Neural progenitor cell (in vitro differentiated cells): ENCODE measurements at regions not wholly inside any gene's neighbourhood (a gene's known extent, or its start where the extent isn't known, plus 50 kb on each side); places are given as distances from the start of the nearest gene placed in this dataset.
A peak's percentile ranks its signal among the peaks of the same experiment; 100 is the strongest.

ENCODE experiments used
- DNase-seq: peaks from one replicate; pipeline ENCODE4 v3.0.0-alpha.2; 2016; ENCODE audit warnings: low spot score
- H2AFZ ChIP-seq: fragments of 200-600 bp; sonication (generic); replicated peaks from 2 replicates; pipeline ENCODE4 v1.6.1; 2016; ENCODE audit warnings: antibody characterized with exemption
- H3F3A ChIP-seq: fragments of 200-600 bp; sonication (generic); 2 replicates; pipeline ENCODE4 v1.6.1; 2016; ENCODE audit warnings: antibody characterized with exemption, low read depth
- H3K27ac ChIP-seq: fragments of 200-600 bp; sonication (generic); 2 replicates; pipeline ENCODE4 v1.5.1; 2016; ENCODE audit warnings: mild to moderate bottlenecking
- H3K27me3 ChIP-seq: fragments of 200-600 bp; sonication (generic); 2 replicates; pipeline ENCODE4 v1.6.1; 2016; ENCODE audit warnings: mild to moderate bottlenecking, moderate library complexity
- H3K36me3 ChIP-seq: fragments of 200-600 bp; sonication (generic); 2 replicates; pipeline ENCODE4 v1.5.1; 2016
- H3K4me1 ChIP-seq: fragments of 200-600 bp; sonication (generic); 2 replicates; pipeline ENCODE4 v1.6.1; 2016; ENCODE audit warnings: mixed run types
- H3K4me2 ChIP-seq: fragments of 200-600 bp; sonication (generic); 2 replicates; pipeline ENCODE4 v1.6.1; 2016
- H3K4me3 ChIP-seq: fragments of 200-600 bp; sonication (generic); 2 replicates; pipeline ENCODE4 v1.5.1; 2016
- H3K79me2 ChIP-seq: fragments of 200-600 bp; sonication (generic); 2 replicates; pipeline ENCODE4 v1.6.1; 2016; ENCODE audit warnings: low read depth
- H3K9ac ChIP-seq: fragments of 200-600 bp; sonication (generic); 2 replicates; pipeline ENCODE4 v1.6.1; 2016
- H3K9me3 ChIP-seq: fragments of 200-600 bp; sonication (generic); 2 replicates; pipeline ENCODE4 v1.5.1; 2016; ENCODE audit warnings: low read depth
- H4K20me1 ChIP-seq: fragments of 200-600 bp; sonication (generic); 2 replicates; pipeline ENCODE4 v1.6.1; 2016; ENCODE audit warnings: low read depth
- H3K27ac Mint-ChIP-seq: 3 replicates; pipeline ENCODE4 v1.8.0; 2021; ENCODE audit warnings: mixed read lengths
- H3K27me3 Mint-ChIP-seq: 2 replicates; pipeline ENCODE4 v1.8.0; 2022; ENCODE audit warnings: low read depth, mild to moderate bottlenecking, inconsistent platforms, moderate library complexity, mixed read lengths; ENCODE audit not compliant: insufficient read depth
- H3K36me3 Mint-ChIP-seq: 3 replicates; pipeline ENCODE4 v1.8.0; 2021; ENCODE audit warnings: mixed read lengths
- H3K4me1 Mint-ChIP-seq: 3 replicates; pipeline ENCODE4 v1.8.0; 2021; ENCODE audit warnings: mixed read lengths
- H3K4me3 Mint-ChIP-seq: 3 replicates; pipeline ENCODE4 v1.8.0; 2021; ENCODE audit warnings: mild to moderate bottlenecking, moderate library complexity, mixed read lengths
- H3K9me3 Mint-ChIP-seq: 3 replicates; pipeline ENCODE4 v1.8.0; 2020; ENCODE audit warnings: mixed read lengths
- CTCF ChIP-seq: fragments of 200-600 bp; sonication (generic); IDR thresholded peaks from 2 replicates; pipeline ENCODE4 v1.5.1; 2017; ENCODE audit warnings: antibody characterized with exemption, mild to moderate bottlenecking
- EZH2 ChIP-seq: fragments of 200-600 bp; sonication (generic); IDR thresholded peaks from 2 replicates; pipeline ENCODE4 v1.6.1; 2017; ENCODE audit warnings: antibody characterized with exemption, mild to moderate bottlenecking, moderate library complexity
- EZH2phosphoT487 ChIP-seq: fragments of 200-600 bp; sonication (generic); IDR thresholded peaks from 2 replicates; pipeline ENCODE4 v1.6.1; 2017; ENCODE audit warnings: antibody characterized with exemption

DNA sequence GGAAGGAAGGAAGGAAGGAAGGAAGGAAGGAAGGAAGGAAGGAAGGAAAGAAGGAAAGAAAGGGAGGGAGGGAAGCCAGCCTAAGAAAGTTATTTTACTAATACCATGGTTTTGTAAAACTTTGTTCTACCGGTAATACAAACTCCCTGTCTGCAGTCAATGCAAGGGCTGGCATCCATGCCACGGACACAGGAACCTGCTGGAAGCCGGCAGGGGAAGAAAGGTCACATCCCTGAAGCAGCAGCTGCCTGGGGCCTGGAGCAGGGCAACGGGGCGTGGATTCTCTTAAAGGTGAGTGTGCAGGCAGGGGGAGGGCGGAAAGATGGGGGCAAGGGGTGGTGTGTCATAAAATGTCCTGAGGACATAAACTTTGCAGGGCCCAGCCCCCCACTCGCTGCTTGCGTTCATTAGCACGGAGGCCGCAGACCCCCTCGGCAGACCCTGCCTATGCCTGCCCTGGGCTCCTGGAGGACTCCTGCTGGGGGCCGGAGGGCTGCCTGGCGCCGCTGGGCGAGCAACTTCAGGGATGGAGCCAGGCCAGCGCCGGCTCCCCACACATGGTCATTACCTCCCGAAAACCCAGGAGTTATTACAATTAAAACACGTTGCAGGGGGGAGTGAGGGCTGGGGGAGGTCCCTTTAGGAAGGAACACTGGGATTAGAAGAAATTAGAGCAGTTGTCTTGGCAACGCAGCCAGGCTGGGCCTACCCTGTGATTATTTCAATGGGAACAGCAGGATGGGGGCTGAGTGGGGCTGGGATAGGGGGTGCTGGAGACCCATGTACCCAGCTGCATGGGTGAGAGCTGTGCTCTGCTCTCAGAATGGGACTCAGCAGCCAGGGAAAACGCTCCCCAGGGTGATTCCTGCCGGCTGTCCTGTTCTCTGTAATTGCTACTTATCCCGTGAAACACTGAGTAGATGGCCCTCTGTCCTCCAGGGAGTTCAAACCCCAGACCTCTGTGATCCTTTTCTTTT, 257.9 kb downstream of the SOX9 start:
- Mint-ChIP-seq H3K4me1 (peaks cover 57% of the 10 kb centered on the region), H3K27me3 (peaks cover 5% of the 10 kb centered on the region), H3K27ac (peak overlapping the region; percentile 89), H3K4me3 (no peak overlapping the region), H3K9me3 (no peaks in the 10 kb centered on the region), H3K36me3 (no peaks in the 10 kb centered on the region)
- no peak for TF ChIP-seq EZH2
- Histone ChIP-seq H2AFZ (no peak overlapping the region), H3K9ac (no peak overlapping the region), H3K4me3 (no peak overlapping the region), H3K27me3 (no peaks in the 10 kb centered on the region), H3K4me2 (peak overlapping the region; percentile 37), H3K9me3 (no peaks in the 10 kb centered on the region), H3K27ac (no peak overlapping the region), H3K4me1 (peaks cover 45% of the 10 kb centered on the region), H3K79me2 (no peaks in the 10 kb centered on the region), H4K20me1 (no peaks in the 10 kb centered on the region), H3F3A (peaks cover 21% of the 10 kb centered on the region), H3K36me3 (no peaks in the 10 kb centered on the region)
- peak; percentile 41 for DNase-seq

GRCh38 chr17:72379516-72379915, 258.7 kb downstream of the SOX9 start:
- Histone ChIP-seq H3K9ac (no peak overlapping the region), H3K36me3 (no peaks in the 10 kb centered on the region), H4K20me1 (no peaks in the 10 kb centered on the region), H3K4me3 (no peak overlapping the region), H3K27me3 (no peaks in the 10 kb centered on the region), H3F3A (peaks cover 21% of the 10 kb centered on the region), H3K79me2 (no peaks in the 10 kb centered on the region), H3K4me2 (peak overlapping the region; percentile 37), H3K9me3 (no peaks in the 10 kb centered on the region), H2AFZ (no peak overlapping the region), H3K4me1 (peaks cover 38% of the 10 kb centered on the region), H3K27ac (no peak overlapping the region)
- DNase-seq: no peak
- Mint-ChIP-seq H3K36me3 (no peaks in the 10 kb centered on the region), H3K4me3 (no peak overlapping the region), H3K9me3 (no peaks in the 10 kb centered on the region), H3K4me1 (peaks cover 54% of the 10 kb centered on the region), H3K27ac (peak overlapping the region; percentile 89), H3K27me3 (peaks cover 3% of the 10 kb centered on the region)
- no peak for TF ChIP-seq EZH2phosphoT487
- TF ChIP-seq EZH2: no peak
- no peak for TF ChIP-seq CTCF

DNA sequence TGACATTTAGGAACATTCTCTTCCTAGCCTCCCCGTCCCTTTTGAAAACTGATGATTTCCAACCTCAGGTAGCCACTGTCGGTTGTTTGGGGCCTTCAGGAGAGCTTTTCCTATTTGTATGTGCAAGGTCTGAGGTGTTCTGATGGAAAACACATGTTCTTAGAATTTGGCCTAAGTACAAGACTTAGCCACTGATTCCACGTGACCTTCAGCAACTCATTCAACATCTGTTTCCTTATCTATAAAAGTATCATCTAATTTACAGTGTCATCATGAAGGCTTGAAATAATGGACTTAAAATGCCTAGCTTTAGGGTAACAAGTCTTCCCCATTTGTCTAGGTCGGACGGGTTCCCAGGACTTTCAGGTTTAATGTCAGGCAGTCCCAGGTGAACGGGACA, 259.3 kb downstream of the SOX9 start:
- Histone ChIP-seq H4K20me1 (no peaks in the 10 kb centered on the region), H3K9ac (no peak overlapping the region), H3K79me2 (no peaks in the 10 kb centered on the region), H3K9me3 (no peaks in the 10 kb centered on the region), H3K4me3 (no peak overlapping the region), H3K4me1 (peaks cover 38% of the 10 kb centered on the region), H3F3A (peaks cover 21% of the 10 kb centered on the region), H3K27ac (no peak overlapping the region), H3K4me2 (no peak overlapping the region), H3K27me3 (no peaks in the 10 kb centered on the region), H2AFZ (no peak overlapping the region), H3K36me3 (no peaks in the 10 kb centered on the region)
- no peak overlapping the region for H3K27ac Mint-ChIP-seq
- H3K4me1 Mint-ChIP-seq: peaks cover 49% of the 10 kb centered on the region
- DNase-seq: no peak
- no peaks in the 10 kb centered on the region for H3K36me3 Mint-ChIP-seq
- TF ChIP-seq CTCF: no peak
- TF ChIP-seq EZH2: no peak
- no peak for TF ChIP-seq EZH2phosphoT487
- peaks cover 3% of the 10 kb centered on the region for H3K27me3 Mint-ChIP-seq
- H3K4me3 Mint-ChIP-seq: no peak overlapping the region
- no peaks in the 10 kb centered on the region for H3K9me3 Mint-ChIP-seq

GRCh38 chr17:72380737-72381136, 259.9 kb downstream of the SOX9 start:
- Mint-ChIP-seq H3K27me3 (peaks cover 3% of the 10 kb centered on the region), H3K27ac (no peak overlapping the region), H3K9me3 (no peaks in the 10 kb centered on the region), H3K4me3 (no peak overlapping the region), H3K36me3 (no peaks in the 10 kb centered on the region), H3K4me1 (peaks cover 51% of the 10 kb centered on the region)
- peaks cover 21% of the 10 kb centered on the region for H3F3A ChIP-seq
- H3K9ac ChIP-seq: no peak overlapping the region
- H4K20me1 ChIP-seq: no peaks in the 10 kb centered on the region
- H3K4me2 ChIP-seq: no peak overlapping the region
- peaks cover 38% of the 10 kb centered on the region for H3K4me1 ChIP-seq
- H3K36me3 ChIP-seq: no peaks in the 10 kb centered on the region
- no peak overlapping the region for H3K27ac ChIP-seq
- H3K4me3 ChIP-seq: no peak overlapping the region
- no peak overlapping the region for H2AFZ ChIP-seq
- H3K79me2 ChIP-seq: no peaks in the 10 kb centered on the region
- H3K9me3 ChIP-seq: no peaks in the 10 kb centered on the region
- no peaks in the 10 kb centered on the region for H3K27me3 ChIP-seq
- DNase-seq: no peak
- no peak for TF ChIP-seq EZH2phosphoT487
